GM19351 (cell line): ENCODE measurements at regions not wholly inside any gene's neighbourhood (a gene's known extent, or its start where the extent isn't known, plus 50 kb on each side); places are given as distances from the start of the nearest gene placed in this dataset.

Experiments
- ATAC-seq: cut with Tn5 transposase; IDR thresholded peaks from one replicate; pipeline ENCODE4 v1.9.1; 2021; ENCODE audit warnings: mild to moderate bottlenecking, moderate library complexity; ENCODE audit not compliant: unreplicated experiment

GRCh38 chr12:34340534-34341361, 318.5 kb downstream of the ALG10 start:
- ATAC-seq, result no peak

- no peak for ATAC-seq
Observed at GRCh38 chr12:34341362-34341733, 319.1 kb downstream of the ALG10 start.

DNA sequence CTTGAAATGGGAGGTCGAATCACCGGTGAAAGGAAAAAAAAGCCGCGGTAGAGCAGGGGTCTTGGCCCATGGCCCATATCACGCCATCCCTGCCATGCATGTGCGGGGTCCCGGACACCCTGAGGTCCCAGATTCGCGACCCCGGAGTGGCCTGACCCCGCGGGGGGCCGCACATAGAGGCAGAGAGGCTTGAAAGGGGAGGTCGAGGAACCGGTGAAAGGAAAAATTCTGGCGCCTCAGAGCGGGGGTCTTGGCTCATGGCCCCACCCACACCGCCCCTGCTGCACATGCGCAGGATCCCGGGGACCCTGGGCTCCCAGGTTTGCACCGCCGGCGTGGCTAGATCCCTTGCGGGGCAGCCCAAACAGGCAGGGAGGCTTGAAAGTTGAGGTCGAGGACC, 319.8 kb downstream of the ALG10 start:
- ATAC-seq, result no peak

DNA sequence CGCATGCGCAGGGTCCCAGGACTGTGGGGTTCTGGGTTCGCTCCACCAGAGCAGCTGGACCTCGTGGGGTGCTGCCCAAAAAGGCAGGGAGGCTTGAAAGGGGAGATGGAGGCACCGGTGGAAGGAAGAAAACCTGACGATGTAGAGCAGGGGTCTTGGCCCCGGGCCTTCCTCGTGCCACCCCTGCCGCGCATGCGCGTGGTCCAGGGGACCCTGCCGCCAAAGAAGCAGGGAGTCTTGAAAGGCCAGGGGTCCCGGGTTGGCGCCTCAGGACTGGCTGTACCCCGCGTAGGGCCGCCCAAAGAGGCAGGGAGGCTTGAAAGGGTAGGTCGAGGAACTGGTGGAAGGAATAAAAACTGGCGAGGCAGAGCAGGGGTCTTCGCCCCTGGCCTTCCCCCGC, 321.0 kb downstream of the ALG10 start:
- no peak for ATAC-seq

DNA sequence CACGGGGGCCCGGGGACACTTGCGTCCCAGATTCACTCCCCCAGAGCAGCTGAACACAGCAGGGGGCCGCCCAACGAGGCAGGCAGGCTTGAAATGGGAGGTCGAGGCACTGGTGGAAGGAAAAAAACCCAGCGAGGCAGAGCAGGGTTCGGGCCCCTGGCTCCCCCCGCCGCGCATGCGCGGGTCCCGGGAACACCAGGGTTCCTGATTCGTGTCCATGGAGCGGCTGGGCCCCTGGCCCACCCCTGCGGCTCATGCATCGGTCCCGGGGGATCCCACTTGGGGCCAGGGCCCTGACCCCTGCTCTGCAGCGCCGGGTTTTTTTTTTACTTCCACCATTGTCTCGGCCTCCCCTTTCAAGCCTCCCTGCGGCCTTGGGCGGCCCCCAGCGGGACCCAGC, 321.5 kb downstream of the ALG10 start:
- no peak for ATAC-seq

DNA sequence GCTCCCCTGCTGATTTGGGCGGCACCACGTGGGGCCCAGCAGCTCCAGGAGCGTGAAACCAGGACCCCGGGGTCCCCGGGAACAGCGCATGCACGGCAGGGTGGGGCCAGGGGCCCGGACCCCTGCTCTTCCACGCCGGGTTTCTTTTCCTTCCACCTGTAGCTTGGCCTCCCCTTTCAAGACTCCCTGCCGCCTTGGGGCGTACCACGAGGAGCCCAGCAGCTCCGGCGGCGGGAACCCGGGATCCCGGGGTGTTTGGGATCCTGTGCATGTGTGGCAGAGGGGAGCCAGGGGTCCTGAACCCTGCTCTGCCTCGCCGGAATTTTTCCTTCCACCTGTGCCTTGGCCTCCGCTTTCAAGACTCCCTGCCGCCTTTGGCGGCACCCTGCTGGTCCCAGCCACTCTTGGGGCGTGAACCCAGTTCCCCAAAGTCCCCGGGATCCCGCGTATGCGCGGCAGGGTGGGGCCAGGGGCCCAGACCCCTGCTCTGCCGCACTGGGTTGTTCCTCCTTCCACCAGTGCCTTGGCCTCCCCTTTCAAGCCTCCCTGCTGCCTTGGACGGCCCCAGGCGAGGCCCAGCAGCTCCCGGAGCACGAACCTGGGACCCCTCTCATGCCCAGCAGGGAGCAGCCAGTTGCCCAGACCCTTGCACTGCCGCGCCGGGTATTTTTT, 322.7 kb downstream of the ALG10 start:
- ATAC-seq, result no peak

DNA sequence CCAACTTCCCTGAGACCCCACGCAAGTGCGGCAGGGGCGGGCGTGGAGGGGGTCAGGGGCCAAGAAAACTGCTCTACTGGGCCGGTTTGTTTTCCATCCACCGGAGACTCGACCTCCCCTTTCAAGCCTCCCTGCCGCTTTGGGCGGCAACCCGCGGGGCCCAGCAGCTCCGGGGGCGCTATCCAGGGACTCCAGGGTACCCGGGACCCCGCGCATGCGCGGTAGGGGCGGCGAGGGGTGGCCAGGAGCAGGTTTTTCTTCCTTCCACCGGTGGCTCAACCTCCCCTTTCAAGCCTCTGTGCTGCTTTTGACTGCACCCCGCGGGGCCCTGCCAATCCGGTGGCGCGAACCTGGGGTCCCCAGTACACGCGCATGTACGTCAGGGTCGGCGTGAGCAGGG, 323.5 kb downstream of the ALG10 start:
- no peak for ATAC-seq

- no peak for ATAC-seq
Observed at GRCh38 chr12:34346372-34347034, 324.2 kb downstream of the ALG10 start.

DNA sequence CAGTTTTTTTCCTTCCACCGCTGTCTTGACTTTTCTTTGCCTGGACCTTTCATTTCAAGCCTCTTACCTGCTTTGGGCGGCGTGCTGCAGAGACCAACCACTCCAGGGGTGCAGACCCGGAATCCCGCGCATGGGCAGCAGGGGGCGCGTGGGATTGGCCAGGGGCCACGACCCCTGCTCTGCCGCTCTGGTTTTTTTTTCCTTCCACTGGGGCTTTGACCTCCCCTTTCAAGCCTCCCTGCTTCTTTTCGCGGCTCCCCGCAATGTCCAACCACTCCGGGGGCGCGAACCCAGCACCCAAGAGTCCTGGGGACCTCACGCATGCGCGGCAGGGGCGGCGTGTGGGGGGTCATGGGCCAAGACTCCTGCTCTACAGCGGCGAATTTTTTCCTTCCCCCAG, 325.1 kb downstream of the ALG10 start:
- no peak for ATAC-seq

DNA sequence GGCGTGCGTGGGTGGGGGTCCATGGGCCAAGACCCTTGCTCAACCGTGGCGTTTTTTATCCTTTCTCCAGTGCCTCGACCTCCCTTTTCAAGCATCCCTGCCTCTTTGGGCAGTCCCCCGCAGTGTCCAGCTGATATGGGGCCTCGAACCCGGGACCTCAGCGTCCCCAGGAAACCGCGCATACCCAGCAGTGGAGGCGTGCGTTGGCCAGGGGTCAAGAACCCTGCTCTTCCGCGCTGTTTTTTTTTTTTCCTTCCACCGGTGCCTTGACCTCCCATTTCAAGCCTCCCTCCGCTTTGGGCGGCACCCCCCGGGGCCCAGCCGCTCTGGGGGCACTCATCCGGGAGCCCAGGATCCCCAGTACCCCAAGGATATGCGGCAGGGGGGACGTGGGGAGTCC, 325.8 kb downstream of the ALG10 start:
- no peak for ATAC-seq

DNA sequence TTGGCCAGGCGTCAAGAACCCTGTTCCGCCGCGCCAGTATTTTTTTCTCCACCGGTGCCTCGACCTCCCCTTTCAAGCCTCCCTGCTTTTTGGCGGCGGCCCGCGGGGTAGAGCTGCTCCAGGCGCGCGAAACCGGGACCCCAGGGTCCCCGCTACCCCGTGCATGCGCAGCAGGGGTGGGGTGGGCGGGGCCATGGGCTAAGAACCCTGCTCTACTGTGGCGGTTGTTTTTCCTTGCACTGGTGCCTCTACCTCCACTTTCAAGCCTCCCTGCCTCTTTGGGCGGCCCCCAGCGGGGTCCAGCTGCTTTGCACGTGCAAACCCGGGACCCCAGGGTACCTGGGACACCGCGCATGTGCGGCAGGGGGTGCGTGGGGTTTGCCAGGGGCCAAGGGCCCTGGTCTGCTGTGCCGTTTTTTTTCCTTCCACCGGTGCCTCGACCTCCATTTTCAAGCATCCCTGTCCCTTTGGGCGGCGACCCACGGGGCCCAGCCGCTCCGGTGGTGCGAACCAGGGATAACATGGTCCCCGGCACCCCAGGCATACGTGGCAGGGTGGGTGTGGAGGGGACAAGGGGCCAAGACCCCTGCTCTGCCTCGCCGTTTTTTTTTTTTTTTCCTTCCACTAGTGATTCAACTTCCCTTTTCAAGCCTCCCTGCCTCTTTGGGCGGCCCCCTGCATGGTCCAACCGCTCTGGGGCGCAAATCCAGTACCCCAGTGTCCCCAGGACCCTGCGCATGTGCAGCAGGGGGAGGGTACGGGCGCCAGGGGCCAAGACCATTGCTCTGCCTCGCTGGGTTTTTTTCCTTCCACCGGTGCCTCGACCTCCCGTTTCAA, 326.8 kb downstream of the ALG10 start:
- ATAC-seq, result no peak

DNA sequence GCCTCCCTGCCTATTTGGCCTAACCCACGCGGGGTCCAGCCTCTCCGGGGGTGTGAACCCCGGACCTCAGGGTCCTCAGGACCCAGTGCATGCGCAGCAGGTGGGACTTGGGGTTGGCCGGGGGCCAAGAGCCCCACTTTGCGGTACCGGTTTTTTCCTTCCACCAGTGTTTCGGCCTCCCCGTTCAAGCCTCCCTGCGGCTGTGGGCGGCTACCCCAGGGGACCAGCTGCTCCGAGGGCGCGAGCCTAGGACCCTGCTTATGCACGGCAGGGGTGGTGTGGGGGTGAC, 327.3 kb downstream of the ALG10 start:
- ATAC-seq, result no peak

- ATAC-seq, result no peak
Observed at GRCh38 chr12:34350092-34351041, 328.1 kb downstream of the ALG10 start.

- ATAC-seq, result no peak
Observed at GRCh38 chr12:34352098-34352497, 329.8 kb downstream of the ALG10 start.

DNA sequence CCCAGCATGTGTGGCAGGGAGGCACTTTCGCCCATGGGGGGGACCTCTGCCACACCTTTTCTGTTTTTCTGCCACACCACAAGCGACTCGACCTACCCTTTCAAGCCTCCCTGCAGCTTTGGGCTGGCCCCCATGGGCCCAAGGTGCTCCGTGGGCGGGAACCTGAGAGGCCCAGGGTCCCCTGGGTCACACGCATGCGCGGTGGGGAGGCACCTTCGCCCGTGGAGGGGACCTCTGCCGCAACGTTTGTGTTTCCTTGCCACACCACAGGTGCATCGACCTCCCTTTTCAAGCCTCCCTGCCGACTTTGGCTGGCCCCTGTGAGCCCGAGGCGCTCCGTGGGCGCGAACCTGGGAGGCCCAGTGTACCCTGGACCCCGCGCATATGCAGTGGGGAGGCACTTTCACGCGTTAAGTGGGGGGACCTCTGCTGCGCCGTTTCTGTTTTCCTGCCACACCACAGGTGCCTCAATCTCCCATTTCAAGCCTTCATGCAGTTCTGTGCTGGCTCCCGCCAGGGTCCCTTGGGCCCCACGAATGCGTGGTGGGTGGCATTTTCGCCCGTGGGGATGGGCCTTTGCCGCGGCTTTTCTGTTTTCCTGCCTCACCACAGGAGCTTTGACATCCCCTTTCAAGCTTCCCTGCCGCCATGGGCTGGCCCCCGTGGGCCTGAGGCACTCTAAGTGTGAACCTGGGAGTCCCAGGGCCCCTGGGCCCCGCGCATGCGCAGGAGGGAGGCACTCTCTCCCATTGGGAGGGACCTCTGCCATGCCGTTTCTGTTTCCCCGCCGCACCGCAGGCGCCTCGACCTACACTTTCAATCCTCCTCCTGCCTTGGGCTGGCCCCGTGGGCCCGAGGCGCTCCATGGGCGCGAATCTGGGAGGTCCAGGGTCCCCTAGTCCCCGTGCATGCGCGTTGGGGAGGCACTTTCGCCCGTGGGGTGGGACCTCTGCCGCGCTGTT, 332.2 kb downstream of the ALG10 start:
- ATAC-seq, result no peak

DNA sequence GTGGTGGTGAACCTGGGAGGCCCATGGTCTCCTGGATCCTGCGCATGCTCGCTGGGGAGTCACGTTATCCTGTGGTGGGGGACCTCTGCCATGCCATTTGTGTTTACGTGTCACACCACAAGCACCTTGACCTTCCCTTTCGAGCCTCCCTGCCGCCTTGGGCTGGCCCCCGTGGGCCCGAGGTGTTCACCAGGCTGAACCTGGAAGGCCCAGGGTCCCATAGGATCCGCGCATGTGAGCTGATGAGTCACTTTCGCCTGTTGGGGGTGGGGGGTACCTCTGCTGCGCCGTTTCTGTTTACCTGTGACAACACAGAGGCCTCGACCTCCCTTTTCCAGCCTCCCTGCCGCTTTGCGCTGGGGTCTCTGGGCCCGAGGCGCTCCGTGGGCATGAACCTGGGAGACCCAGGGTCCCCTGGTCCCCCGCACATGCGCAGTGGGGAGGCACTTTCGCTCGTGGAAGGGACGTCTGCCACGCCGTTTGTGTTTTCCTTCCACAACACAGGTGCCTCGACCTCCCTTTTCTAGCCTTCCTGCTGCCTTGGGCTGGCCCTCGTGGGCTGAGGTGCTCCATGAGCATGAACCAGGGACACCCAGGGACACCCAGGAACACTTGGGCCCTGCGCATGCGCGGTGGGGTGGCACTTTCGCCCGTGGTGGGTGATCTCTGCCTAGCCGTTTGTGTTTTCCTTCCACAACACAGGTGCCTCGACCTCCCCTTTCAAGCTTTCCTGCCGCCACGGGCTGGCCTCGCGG, 334.1 kb downstream of the ALG10 start:
- ATAC-seq, result no peak

DNA sequence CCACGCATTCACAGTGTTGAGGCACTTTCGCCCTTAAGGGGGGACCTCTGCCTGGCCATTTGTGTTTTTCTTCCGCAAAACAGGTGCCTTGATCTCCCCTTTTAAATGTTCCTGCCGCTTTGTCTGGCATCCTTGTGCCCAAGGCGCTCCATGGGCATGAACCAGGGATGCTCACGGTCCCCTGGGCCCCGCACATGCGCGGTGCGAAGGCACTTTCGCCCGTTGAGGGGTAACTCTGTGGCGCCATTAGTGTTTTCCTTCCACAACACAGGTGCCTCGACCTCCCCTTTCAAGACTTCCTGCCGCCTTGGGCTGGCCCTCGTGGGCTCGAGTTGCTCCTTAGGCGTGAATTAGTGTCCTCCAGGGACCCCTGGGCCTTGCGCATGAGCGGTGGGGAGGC, 335.5 kb downstream of the ALG10 start:
- no peak for ATAC-seq

- no peak for ATAC-seq
Observed at GRCh38 chr12:34358198-34358597, 335.9 kb downstream of the ALG10 start.
